Renal cortex interstitium (tissue), 11 donors: ENCODE measurements at regions not wholly inside any gene's neighbourhood (a gene's known extent, or its start where the extent isn't known, plus 50 kb on each side); places are given as distances from the start of the nearest gene placed in this dataset.

Source experiments
- DNase-seq, 11 donors: peaks; one replicate each; pipeline ENCODE4 v3.0.0-alpha.2; 2013; ENCODE audit warnings: low read depth in 9 of 11, low spot score in 4 of 11; ENCODE audit errors: extremely low read depth in 1 of 11

DNA sequence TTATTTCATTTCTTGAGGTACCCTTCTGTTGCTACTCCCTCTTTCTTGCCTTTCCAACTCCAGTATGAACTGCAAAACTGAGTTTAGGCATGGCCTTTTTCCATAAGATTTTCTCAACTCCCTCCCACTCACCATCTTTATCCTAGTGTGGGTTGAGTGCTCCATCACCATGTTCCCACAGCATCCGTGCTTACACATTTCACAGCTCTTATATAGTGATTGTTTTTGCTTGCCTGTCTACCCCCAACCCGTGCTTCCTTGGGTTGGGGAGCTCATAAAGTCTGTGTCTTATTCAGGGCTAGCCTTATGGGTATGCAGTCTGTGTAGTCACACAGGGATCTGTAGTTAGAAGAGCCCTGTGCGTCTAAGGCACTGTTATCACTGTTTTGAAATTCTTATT, 68.2 kb upstream of the CCDC190 start:
- DNase-seq = no peak

- no peak for DNase-seq
Measured at GRCh38 chr1:162928141-162928540, 67.2 kb upstream of the CCDC190 start.

GRCh38 chr1:162927421-162927820, 66.4 kb upstream of the CCDC190 start:
- DNase-seq = no peak

- DNase-seq = no peak
Measured at GRCh38 chr1:162926906-162927305, 65.9 kb upstream of the CCDC190 start.

- DNase-seq = no peak
Measured at GRCh38 chr1:162924179-162924578, 63.2 kb upstream of the CCDC190 start.

DNA sequence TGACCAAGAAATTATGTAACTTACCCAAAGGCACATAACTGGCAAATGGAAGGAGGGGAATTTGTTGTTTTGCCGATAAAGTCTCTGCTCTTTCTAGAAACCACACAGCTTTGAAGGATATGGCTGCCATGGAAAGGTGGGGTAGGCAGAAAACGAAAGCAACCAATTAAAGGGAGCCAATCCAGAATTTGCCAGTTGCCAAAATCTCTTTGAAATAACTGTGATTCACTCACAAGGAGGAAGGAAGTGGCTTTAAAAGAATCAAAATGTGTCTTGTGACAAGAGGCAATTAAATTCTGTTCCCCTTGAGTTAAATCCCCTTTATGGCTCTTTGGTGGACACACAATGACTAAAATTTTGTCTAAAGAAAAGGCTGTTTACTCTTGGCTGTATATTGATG, 61.2 kb upstream of the CCDC190 start:
- DNase-seq = no peak

- no peak for DNase-seq
Measured at GRCh38 chr1:162921311-162921710, 60.3 kb upstream of the CCDC190 start.

- DNase-seq = no peak
Measured at GRCh38 chr1:162919034-162919433, 58.1 kb upstream of the CCDC190 start.

DNA sequence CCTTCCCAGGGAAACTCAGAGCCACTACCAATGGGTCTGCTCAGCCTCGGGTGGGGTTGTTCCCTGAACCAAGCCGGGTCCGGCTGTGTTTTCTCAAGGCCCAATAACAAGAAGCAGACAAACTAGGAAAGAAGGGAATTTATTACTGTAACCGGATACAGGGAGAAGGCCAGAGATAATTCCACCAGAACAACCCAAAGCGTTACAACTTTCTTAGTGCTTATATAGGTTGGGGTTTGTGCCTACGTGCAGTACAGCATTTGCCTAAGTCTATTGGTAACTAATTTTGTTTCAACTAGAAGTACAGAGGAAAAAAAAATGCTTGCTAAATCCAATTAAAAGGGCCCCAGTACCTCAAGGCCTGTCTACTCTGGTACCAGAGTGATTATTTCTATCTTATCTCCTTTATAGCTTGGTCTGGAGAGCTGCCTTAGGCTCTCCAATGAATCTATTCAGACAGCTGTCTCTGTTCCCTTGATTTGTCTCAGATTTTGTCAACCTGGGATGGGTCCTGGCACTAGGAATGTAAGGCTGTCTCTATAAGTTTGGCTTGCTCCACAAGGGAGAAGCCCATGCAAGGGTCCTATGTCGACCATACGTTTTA, 57.3 kb upstream of the CCDC190 start:
- peak in 6 of 11 donors; percentile 14 to 42 (median 23) for DNase-seq

- no peak for DNase-seq
Measured at GRCh38 chr1:162916821-162917613, 56.0 kb upstream of the CCDC190 start.

- no peak for DNase-seq
Measured at GRCh38 chr1:162916407-162916806, 55.4 kb upstream of the CCDC190 start.

- DNase-seq = no peak
Measured at GRCh38 chr1:162914601-162915000, 53.6 kb upstream of the CCDC190 start.

DNA sequence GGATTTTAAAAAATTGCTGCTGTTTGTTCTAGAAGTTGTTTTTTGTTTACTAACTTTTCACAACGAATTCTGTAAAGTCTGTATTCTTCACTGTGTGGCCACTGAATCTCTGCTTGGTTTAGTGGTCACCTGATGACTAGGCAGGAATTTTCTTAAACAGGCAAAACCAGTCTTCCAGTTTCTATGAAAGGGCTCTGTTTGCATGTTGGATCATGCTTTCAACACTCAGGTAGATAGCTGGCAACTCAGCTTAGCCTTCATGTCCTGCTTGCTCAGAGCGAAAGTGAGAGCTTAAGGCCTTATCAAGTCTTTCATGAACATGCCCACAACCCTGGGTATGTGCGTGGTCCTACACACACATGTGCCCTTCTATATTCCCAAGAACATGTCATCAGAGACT, 52.4 kb upstream of the CCDC190 start:
- no peak for DNase-seq

DNA sequence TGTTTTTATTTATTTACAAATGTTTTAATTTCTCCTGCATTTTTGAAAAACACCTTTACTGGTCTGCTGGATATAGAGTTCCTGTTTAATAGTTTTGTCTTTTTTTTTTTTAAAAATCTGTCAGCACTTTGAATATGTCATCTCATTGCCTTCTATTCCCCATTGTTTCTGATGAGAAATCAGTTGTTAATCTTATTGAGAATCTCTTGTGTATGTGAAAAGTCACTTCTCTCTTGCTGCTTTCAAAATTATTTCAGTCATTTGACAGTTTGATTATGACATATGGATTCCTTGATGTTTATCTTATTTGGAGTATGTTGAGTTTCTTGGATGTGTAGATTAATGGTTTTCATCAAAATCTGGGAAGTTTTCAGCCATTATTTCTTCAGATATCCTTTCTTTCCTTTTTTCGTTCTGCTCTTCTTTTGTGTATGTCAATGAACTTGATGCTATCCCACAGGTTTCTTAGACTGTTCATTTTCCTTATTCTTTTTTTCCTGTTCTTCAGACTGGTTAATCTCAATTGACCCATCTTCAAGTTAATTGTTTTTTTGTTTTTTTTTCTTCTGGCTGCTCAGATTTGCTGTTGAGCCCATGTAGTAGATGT, 51.2 kb upstream of the CCDC190 start:
- DNase-seq = no peak
